GM21825 (cell line): ENCODE measurements at regions not wholly inside any gene's neighbourhood (a gene's known extent, or its start where the extent isn't known, plus 50 kb on each side); places are given as distances from the start of the nearest gene placed in this dataset.

Experiments used
- ATAC-seq: cut with Tn5 transposase; IDR thresholded peaks from one replicate; pipeline ENCODE4 v1.9.1; 2021; ENCODE audit warnings: mild to moderate bottlenecking, moderate library complexity; ENCODE audit not compliant: unreplicated experiment

DNA sequence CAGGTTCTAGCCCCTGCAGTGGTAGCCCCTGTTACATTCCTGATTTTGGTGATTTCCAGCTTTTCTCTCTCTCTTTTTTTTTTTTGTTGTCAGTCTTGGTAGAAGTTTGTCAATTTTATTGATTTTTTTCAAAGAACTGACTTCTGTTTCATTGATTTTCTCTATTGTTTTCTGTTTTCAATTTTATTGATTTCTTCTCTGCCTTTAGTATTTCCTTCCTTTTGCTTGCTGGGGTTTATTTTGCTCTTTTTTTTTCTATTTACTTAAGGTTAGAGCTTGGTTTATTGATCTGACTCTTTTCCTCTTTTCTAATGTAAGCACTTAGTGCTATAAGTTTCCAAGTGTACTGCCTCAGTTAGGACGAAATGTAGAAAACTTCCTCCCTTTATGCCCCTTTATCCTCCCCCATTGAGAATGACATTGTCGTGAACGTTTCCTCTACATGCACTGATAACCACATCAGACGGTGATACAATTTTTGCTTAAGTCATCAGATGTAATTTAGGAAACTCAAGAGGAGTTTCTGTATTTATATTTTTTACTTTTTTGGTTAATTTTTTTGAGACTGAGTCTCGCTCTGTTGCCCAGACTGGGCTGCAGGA lies 81.1 kb upstream of the HS6ST1 start:
- ATAC-seq, result no peak

DNA sequence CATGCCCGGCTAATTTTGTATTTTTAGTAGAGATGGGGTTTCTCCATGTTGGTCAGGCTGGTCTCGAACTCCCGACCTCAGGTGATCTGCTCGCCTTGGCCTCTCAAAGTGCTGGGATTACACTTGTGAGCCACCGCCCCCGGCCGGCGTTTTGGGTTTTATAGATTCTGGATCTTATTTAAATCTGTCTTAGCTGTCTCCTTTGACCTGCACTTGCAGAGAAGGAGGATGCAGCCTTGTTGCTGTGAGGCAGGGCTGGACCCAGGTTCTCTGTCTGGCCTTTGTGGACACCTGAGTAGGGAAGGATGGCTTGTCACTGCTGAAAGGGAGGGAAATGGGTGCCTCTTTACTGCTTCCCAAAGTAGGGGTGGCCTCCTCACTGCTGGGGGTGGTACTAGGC lies 83.0 kb upstream of the HS6ST1 start:
- ATAC-seq, result no peak

DNA sequence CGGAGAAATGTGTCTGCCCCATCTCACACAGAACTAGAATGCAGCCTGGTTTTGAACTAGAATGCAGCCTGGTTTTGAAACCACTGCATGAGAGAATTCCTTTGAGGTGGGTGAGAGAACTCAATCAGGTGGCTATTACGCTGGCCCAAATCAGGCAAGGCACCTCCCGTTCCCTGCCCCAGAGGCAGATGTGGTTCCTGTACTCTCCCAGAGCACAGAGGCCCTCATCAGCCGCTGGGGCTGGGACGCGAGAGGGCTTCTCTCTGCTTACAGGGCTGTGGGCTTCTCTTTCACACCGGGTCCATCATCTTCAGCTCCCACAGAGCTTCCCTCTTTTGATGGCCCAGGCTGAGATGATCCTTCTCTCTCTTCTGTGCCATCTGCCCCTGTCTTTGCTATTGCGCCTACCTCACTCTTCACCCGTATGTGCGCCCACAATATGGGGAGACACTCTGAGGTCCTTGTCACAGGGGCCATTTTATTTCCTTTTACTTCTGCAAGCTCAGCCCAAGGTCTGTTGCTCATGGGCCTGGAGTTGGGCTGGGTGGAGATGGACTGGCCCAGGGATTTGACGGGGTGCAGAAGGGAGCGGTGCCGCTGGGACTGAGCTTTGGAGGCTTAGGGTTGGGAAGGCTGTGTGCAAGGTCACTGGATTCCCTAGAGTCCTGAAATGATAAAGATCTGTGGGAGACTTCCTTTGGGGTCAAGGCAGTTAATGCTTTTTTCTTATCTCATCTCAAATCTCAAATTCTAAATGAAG lies 84.4 kb upstream of the HS6ST1 start:
- no peak for ATAC-seq

DNA sequence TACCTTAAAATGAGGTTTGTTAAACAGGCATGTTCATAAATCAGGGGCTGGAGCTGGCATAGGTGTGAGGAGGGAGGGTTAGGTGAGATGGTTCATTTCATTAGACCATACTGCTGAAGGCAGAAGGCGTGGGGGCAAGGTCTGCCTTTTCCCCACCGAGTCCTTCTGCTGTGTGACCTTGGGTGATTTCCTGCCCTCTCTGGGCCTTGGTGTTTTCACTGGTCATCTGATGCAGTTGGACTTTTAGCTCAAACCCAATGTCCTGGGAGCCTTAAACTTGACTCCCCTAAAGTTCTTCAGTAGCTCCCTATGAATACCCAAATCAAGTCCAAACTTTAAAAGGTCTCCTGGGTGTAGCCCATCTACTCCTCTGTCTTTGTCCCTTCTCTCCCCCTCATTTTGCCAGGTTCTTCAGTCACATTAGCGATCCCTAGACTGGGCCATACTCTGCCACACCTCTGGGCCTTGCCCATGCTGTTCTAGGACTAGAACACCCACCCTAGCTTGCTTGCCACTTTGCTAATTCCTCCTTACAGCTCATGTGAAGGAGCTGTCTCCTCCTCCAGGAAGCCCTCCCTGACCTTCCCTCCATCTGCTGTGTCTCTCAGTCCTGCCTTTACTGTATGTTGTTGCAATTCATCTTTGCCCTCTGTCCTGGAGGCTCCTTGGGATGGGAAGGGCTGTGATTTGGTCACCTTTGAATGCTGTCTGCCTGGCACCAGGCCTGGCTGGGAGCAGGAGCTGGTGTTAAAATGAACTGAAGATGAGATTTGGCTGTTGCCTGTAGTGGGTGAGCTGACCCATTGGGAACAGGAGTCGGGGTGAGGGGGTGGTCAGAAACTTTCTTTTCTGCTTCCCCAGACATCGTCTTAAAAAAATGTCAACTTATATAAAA lies 85.4 kb upstream of the HS6ST1 start:
- no peak for ATAC-seq

DNA sequence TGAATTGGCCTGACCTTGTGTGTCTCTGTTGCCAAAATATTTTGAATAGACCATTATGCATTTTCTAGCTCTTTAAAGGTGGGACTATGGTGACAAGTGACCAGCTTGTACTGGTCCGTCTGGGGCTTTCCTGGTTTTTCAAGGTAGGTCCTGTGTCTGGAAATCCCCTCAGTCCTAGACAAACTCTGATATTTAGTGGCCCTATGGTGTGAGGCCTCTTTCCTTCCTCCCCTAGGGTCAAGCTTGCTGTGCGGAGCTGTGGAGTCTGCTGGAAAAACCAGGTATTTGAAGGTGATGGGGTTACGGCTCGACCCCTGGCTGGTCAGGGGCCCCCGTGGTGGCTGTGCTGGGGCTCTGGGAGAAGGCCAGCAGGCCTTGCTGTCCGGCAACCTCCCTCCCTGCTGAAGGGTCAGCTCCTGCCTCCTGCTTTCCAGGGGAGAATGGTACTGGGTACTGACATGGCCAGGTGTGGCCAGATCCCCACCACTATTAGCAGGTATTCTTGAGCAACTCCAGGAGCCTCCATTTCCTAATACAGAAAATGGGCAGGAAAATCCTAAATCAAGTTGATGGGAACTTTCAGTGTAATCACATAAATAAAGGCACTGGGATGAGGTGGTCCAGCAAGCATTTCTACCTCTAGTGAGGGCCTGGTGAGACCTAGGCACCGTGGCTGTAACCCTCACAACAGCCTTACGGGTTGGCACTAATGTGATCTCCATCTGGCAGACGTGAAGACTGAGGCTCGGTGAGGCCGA lies 86.2 kb upstream of the HS6ST1 start:
- ATAC-seq, result no peak

DNA sequence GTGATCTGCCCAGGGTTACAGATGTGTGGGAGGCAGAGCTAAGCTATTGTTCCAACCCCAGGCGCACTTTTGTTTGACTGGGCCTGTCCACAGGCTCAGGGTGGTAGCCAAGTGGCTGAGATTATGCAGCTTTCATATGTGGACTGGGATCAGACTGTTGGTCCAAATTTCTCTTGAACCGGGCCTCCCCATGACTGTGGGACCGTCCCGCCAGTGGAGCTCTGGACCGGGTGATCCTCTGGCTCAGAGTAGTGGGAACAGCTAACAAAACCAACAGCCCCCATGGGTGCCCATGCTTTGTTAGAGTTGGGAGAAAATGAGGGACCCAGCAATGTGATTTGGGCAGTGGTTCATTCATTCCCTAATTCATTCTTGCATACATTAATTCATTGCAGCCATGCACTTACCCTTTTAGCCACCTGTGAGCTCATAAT lies 86.8 kb upstream of the HS6ST1 start:
- no peak for ATAC-seq

DNA sequence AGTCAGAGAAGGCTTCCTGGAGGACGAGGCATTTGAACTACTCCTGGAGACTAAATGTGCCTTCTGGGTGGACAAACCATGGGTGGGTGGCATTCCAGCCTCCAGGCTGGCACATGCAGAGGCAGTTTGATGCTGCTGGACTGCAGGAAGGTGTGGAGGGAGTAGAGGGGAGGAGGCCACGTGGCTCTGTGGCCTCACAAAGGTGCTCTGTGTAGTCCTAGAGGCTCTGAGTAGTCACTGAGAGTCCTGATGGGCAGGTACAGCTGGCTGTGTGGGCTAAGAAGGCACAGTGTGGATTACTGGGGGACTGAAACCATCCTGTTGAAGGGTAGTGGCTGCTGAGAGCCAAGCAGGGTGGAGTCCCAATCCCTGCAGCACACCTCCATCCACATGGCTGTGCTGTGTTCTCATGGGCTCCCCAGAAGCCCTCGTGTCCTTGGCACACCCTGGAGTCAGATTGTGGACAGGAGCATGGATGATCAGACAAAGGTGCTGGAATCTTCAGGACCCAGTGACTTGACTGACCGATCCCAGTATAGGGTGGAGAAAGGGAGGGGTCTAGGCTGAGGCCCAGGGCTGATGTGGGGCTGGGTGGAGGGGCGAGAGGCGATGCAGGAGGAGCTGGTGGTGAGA lies 87.4 kb upstream of the HS6ST1 start:
- no peak for ATAC-seq

DNA sequence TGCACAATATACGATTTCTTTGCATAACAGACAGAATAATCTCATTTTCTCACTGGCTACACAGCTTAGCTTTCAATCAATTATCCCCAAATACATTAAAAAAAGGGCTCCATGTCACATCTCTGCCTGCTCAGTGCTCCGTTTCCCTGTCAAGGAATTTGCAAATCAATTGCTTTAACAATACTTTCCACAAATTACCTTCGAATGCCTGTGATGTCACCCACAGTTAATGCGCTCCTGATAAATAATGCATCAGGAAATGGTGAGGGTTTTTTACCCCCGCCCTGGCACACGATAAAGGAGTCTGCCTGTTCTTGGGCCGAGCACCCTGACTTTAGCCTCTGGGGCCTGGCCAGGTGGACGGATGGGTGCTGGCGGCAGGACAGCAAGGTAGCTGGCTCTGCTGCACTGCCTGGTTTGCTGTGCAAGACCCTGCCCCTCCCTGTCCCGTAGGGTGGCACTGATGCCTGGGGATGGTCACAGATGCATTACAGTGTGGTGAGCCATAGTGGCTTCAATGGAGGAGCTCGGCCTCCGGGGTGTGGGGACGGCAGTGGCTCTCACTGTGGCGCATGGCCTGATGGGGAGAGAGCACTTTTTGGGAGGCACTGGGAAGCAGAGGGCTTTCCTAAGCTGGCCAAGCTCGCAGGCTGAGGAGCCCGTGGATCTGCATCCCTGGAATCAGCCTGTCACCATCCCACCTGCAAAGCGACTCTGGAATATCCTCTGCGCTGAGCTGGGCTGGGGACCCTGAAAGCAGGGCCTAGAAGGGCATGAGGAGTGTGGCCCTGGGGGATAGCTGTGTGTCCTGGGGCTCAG lies 88.3 kb upstream of the HS6ST1 start:
- no peak for ATAC-seq

DNA sequence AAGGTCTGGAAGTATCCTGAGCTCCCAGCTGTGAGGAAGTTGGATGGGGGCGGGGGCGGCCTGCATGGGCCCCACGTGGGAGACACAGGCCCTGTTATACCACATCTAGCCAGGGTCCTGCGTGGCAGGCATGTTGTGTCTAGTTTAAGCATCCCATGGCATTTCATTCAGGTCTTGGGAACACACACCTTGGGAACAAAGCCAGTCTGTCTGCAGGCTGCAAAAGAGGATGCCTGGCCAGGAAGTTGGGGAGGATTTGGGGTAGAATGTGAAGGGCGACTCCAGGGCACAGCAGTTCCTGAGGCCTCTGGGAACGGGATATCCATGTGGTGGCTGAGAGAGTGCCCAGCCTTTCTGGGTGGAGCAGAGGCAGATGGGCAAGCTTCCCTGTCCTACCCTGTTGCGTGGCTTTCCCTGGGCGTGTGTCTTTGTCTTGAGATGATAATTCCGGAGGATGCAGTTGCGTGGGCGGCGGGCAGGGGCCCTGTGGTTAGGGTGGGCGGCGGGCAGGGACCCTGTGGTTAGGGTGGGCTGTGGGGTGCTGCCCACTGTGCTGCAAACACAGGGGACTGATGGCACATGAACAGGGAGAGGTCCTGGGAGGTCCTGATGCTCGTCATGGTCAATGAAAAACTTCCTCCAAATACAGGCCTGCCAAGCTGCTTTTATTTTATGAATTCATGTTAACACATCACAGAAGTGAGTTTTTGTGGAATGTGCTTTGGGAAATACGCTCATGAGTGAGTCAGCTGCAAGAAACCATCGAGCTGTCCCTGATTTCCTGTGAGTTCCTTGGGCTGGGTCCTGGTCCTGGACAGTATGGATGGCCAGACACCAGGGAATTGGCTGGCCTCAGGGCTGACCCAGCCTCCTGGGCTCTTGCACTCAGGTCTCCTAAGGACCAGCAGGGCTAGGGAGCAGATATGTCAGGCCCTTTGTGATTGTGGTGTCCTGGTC lies 90.0 kb upstream of the HS6ST1 start:
- no peak for ATAC-seq

DNA sequence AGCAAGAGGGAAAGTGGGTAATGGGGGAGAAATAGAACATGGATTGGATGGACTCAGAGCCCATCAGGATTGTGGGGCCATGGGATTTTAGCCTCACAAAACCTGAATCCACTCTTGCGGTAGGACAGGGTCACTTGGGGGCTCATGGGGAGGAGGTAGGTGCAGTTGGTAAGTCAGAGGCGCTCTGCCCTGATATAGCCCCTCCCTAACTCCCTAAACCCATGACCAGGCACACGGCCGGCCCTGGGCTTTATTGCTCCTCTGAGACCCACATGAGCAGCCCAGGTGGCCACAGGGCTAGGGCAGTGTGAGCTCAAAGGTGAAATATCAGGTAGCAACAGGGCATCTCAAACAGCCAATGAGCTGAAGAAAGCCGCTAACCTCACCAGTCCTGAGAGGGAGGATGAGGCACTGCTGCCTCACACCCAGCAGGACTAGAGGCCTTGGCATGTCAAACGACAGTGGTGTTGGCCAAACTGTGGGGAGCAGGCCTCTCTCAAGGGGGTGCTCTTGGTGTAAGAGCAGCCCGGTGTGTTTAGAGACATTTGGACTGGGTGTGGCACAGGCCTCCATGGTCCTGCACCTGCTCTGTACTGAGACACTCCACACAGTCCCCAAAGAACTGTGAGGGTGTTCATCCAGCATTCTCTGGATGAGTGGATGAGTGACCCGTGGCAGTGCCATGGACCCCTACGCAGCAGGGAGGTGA lies 90.8 kb upstream of the HS6ST1 start:
- ATAC-seq, result no peak

DNA sequence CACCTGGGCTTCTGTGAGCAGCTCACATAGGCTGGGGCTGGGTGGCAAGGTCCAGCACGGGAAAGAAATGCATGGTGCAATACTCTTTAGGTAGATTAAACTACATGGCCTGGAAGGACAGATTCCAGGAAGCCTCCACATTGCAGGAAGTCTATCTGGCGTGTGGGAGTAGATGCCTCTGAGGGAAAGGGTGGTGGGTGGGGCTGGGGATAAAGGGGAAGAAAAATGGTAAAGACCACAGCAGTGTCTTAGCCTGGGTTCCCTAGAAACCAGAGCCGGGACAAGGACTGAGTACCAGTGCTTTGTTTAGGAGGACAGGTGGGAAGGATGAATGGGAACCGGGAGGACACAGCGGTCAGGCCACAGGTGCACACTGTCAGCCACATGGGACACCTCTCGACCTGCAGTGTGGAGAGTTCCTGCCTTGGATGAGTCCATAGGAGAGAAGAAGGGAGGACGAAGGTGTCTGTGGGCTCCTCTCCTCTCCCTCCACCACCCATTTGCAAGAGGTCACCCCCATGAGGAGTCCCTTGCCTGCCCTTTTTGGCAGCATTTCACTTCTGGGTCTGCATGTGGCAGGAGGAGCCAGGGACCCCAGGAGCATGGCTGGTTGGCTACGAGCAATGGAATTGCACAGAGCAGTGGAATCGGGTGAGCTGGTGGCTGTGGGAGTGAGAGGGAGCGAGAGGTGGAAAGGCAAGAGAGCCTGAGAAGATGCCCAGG lies 91.5 kb upstream of the HS6ST1 start:
- no peak for ATAC-seq

DNA sequence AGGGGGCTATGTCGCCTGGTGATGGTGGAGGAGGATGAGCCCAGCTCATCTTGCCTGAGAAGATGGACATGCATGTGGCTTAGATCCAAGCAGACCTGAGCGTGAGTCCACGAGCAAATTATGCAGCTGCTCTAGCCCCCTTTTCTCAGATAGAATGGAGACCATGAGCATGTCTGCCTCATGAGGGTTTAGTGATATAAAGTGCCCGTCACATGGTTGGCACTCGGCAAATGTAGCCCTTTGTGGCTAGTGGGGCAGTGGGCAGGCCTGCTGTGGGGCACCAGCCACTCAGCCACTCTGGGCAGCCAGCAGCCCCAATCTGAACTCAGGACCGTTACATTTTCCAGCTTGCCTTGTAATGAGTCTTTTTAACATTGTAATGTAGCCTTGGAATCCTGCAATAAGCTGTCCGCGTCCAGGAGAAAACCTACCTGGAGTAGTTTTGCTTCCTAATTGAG lies 92.1 kb upstream of the HS6ST1 start:
- ATAC-seq, result no peak

DNA sequence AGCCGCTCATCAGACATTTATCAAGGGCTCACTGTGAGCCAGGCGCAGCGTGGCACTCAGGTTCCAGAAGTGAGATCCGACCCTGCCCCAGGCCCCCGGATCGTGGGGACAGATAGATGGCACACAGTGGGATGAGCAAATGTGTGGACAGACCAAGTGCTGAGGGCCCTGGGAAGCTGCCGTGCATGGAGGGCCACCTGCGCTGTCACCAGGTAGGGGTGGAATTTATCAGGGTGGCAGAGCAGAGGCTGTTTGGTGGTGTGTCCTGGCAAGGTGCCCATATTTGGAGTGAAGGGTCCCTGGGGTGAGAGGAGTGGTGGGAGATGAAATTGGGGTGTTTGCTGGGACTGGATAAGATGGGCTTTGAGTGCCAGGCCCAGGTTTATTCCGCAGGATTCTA lies 92.8 kb upstream of the HS6ST1 start:
- no peak for ATAC-seq

DNA sequence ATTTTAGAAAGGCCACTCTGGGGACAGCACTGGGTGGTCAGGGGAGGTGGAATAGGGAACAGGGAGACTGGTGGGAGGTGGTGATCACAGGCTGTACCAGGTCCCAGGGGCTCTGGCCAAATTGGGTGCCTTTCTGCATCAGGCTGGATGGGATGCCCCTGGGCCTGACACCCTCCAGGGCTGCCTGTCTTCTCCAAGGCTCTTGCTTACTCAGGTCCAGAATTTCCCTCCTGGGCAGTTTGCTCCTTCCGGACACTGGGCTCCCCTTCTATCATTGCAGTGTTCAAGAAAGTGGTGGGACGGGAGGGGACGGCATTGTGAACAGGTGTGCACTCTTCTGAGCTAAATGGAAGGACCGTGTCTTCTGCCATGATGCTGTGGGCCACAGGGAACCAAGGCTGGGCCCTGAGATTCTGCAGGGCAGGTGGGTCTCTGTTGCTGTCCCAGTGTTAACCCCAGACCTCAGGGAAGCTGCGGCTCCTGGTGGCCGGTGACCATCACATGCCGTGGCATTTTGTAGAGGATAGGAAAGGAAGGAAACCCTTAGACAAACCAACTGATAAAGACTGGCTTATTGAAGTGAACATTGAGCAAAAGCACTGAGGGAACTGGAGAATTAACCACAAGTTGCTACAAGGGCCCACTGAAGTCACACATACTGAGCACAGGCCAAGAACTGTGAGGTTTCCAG lies 93.7 kb upstream of the HS6ST1 start:
- no peak for ATAC-seq

DNA sequence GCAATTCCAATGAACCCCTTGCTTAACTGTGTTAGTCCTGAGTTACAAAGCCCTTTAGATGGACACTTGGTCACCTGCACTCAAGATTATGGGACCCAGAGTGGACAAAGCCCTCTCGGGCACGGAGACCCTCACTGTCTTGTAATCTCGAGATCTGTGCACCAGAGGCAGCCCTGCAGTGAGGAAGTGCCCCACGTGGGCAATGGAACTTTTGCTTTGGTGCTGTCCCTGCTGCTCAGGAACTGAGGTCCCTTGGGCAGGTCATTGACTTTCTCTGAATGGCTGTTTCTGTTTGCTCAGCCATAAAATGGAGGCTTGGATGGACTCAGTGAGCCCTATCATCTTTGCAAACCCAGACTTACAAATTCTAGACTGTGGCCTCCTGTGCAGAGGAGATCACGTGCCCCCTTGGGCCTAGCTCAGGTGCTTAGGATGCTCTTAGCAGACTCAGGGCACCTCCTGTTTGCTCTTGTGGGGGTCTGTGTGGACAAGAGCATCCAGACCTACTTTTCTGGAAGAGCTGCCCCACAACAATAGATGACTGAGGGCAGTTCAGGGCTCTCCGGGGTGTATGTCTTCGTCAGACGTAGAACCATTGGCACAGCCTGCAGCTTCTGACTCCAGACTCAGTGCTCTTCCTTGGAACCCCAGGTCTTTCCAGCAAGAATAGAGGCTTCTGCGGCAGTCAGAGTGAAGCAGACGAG lies 94.5 kb upstream of the HS6ST1 start:
- no peak for ATAC-seq

DNA sequence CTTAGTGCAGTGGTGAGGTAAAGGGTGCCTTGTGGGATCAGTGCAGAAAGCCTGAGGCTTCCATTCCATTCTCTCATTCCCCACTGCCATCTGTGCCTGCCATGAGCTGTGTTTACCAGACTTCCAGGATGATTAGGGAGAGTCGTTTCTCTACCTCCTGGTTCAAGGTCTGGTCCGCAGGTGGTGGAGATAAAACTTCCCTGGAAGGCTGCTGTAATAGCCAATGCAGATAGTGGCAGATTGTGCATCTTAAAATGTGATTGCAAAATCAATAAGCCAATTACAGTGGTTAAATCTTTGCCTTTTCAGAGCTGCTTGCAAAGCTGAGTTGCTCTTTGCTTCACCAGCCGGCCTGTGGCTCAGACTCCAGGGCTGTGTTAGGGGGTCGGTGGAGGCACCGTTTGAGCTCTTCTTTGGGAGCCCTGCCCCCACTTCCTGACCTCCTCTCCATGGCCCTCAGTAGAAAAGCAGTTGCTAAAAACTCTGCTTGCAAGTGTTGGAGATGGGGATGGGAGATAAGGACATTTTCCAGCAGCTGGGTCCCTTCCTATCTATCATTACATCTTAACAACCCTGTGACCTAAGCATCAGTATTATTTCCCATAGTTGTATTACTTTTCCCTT lies 95.2 kb upstream of the HS6ST1 start:
- ATAC-seq, result no peak
